HEK293T (cell line): ENCODE measurements at regions not wholly inside any gene's neighbourhood (a gene's known extent, or its start where the extent isn't known, plus 50 kb on each side); places are given as distances from the start of the nearest gene placed in this dataset.

Source experiments
- ARNT ChIP-seq: fragments of 450-650 bp; IDR thresholded peaks from 2 replicates; pipeline ENCODE4 v1.6.1; 2017; ENCODE audit warnings: mild to moderate bottlenecking
- FOXK2 ChIP-seq: fragments of 450-650 bp; IDR thresholded peaks from 2 replicates; pipeline ENCODE4 v1.6.1; 2016; ENCODE audit warnings: mild to moderate bottlenecking
- FOXM1 ChIP-seq: fragments of 450-650 bp; IDR thresholded peaks from 2 replicates; pipeline ENCODE4 v1.6.1; 2017; ENCODE audit warnings: mild to moderate bottlenecking, borderline replicate concordance

DNA sequence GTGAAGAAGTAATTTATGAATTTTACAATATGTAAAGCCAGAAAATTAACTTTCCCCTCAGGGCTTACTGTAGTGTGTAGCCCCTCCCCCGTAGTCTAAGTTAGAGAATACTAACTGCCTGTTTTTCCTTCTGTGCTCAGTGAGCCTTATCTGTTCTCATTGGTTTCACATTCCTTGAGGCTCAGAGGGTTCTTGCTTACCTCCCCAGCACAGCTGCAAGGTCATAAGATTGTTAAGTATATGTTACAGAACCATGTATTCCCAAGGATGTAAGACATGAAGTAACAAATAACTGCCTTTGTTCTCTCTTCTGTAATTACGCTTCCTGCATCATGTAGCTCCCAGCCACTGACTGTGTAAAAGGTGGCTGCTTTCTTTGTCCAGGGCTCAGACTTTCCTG, 1351.1 kb downstream of the TMEM121 start:
- TF ChIP-seq ARNT (no peak), FOXM1 (no peak), FOXK2 (no peak)
